Retinal pigment epithelial cell (primary cell): ENCODE measurements at regions not wholly inside any gene's neighbourhood (a gene's known extent, or its start where the extent isn't known, plus 50 kb on each side); places are given as distances from the start of the nearest gene placed in this dataset.
A peak's percentile ranks its signal among the peaks of the same experiment; 100 is the strongest.

ENCODE experiments used
- DNase-seq: peaks from one replicate; pipeline ENCODE4 v3.0.0-alpha.2; 2010; ENCODE audit warnings: low read depth
- H3K4me3 ChIP-seq: 2 replicates; pipeline ENCODE4 v1.5.1; 2011; ENCODE audit warnings: mild to moderate bottlenecking, low read length, control low read depth, moderate library complexity
- TF ChIP-seq, protein P1 (sequence below): conservative IDR thresholded peaks from 2 replicates; pipeline ENCODE4 v1.5.1; 2011; ENCODE audit warnings: low read depth, low read length, control low read depth, inconsistent platforms

- TF ChIP-seq, protein P1, sequence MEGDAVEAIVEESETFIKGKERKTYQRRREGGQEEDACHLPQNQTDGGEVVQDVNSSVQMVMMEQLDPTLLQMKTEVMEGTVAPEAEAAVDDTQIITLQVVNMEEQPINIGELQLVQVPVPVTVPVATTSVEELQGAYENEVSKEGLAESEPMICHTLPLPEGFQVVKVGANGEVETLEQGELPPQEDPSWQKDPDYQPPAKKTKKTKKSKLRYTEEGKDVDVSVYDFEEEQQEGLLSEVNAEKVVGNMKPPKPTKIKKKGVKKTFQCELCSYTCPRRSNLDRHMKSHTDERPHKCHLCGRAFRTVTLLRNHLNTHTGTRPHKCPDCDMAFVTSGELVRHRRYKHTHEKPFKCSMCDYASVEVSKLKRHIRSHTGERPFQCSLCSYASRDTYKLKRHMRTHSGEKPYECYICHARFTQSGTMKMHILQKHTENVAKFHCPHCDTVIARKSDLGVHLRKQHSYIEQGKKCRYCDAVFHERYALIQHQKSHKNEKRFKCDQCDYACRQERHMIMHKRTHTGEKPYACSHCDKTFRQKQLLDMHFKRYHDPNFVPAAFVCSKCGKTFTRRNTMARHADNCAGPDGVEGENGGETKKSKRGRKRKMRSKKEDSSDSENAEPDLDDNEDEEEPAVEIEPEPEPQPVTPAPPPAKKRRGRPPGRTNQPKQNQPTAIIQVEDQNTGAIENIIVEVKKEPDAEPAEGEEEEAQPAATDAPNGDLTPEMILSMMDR = no peak
- no peak for DNase-seq
- H3K4me3 ChIP-seq = no peak overlapping the region
These were observed 515.9 kb downstream of the GBE1 start for GRCh38 chr3:81245501-81245900.

- H3K4me3 ChIP-seq = no peak overlapping the region
- DNase-seq = no peak
- TF ChIP-seq, protein P1 = no peak
These were observed 516.4 kb downstream of the GBE1 start for GRCh38 chr3:81245043-81245442.

DNA sequence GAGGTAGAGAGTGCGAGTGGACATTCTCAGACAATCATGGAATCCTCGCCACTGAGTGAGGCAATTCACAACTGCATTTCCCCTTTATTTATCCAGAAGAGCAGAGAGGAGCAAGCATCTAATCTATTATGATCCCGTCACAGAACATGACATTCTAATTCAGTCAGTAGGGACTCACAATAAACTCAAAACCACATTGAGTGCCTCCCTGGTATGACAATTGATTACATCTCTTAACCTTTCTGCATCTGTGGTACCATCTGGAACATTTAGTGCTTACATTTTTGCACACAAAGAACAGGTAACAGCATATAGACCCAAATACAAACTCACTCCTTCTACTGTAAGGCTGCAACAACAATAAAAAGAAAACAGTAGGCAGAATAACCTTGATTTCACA is 517.2 kb downstream of the GBE1 start:
- TF ChIP-seq, protein P1 = no peak
- DNase-seq = no peak
- no peak overlapping the region for H3K4me3 ChIP-seq

GRCh38 chr3:81242871-81243270 is 518.6 kb downstream of the GBE1 start:
- H3K4me3 ChIP-seq = no peak overlapping the region
- TF ChIP-seq, protein P1 = peak; percentile 60
- DNase-seq = no peak

- no peak for DNase-seq
- TF ChIP-seq, protein P1 = no peak
- H3K4me3 ChIP-seq = no peak overlapping the region
These were observed 524.3 kb downstream of the GBE1 start for GRCh38 chr3:81237181-81237580.

DNA sequence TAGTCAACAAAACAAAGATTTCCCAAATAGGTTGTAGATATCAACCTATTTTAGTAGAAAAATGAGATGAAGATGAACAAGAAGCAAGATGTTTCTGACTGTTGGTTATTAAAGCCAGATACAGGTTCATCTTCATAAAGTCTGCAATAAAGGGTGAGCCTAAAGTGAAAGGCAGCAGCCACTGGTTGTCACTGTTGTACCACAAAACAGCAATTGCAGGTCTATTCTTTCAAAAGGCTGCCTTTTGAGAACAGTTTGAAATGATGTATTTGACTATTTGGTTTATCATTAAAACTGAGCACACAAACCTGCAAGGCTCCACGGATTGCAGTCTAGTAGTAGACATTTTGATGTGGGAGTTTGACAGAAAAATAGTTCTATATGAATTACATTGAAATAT is 543.4 kb downstream of the GBE1 start:
- no peak for DNase-seq
- H3K4me3 ChIP-seq = no peak overlapping the region
- TF ChIP-seq, protein P1 = peak; percentile 73

DNA sequence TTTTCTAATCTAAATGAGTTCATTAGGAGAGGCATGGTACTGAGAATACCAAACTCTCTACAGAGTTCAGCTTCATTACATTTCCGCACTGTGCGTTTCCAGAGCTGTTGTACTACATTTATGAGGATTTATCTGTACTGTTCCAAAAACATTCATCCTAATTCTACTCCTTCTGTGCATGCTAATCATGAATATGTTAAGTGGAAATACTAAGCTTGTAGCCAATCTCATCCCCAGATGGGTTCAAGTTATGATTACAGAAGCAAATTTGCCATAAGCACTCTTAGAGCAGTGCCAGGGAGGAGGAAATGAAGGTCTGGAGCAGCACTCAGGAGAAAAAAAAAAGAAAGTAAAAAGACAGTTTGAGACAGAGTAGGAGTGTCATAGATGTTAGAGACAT is 544.3 kb downstream of the GBE1 start:
- DNase-seq = no peak
- TF ChIP-seq, protein P1 = no peak
- H3K4me3 ChIP-seq = no peak overlapping the region
